GM18861 (cell line): ENCODE measurements at regions not wholly inside any gene's neighbourhood (a gene's known extent, or its start where the extent isn't known, plus 50 kb on each side); places are given as distances from the start of the nearest gene placed in this dataset.

Experiments
- ATAC-seq: cut with Tn5 transposase; IDR thresholded peaks from one replicate; pipeline ENCODE4 v1.9.1; 2021; ENCODE audit not compliant: unreplicated experiment

DNA sequence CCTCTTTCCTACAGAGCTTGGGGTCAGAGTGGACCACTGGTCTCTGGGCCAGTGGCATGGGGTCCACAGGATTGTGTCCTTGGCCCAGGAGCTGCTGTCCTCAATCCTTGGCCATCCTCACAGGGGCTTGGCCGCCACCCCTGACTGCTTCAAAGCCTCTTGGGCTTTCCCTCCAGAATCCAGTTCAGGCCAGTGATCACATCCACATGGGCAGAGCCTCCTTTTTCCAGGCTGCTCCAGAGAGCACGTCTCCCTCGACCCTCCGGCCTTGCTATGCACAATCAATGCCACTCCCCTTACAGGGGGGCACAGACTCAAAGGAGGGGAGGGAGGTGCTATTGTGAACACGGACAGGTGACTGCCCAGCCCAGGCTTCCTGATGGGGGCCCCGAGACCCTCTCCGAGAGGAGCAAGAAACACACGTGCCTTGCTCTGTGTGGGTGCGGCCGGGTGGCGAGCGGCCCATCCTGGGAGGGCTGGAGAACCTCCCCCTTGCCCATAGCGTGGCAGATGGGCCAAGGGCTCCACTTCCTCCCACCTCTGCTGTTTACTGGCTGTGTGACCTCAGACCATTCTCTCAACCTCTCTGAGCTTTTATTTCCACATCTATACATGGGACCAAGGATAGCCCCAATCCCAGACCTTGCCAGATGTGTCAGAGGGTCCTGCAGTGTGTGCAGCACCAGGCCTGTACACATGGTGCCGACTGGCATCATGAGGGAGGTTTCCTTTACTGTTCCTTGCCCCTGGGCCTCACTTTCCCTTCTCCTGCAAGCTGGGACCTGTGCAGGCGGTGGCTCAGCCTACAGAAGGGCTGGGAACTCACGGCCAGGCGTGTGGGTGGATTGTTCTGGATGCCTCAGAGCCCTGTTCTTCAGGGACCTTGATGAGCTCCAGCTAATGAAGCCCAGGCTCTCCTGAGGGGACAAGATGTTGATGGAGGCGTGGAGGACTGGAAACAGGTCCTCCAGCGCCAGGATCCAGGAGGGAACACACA lies 229.0 kb upstream of the GSE1 start:
- ATAC-seq = no peak

GRCh38 chr16:85384833-85385462 lies 228.2 kb upstream of the GSE1 start:
- no peak for ATAC-seq

GRCh38 chr16:85385463-85386331 lies 227.4 kb upstream of the GSE1 start:
- ATAC-seq = no peak

GRCh38 chr16:85386467-85387170 lies 226.5 kb upstream of the GSE1 start:
- ATAC-seq = no peak

GRCh38 chr16:85387171-85387507 lies 226.0 kb upstream of the GSE1 start:
- no peak for ATAC-seq

GRCh38 chr16:85387731-85388295 lies 225.3 kb upstream of the GSE1 start:
- no peak for ATAC-seq

DNA sequence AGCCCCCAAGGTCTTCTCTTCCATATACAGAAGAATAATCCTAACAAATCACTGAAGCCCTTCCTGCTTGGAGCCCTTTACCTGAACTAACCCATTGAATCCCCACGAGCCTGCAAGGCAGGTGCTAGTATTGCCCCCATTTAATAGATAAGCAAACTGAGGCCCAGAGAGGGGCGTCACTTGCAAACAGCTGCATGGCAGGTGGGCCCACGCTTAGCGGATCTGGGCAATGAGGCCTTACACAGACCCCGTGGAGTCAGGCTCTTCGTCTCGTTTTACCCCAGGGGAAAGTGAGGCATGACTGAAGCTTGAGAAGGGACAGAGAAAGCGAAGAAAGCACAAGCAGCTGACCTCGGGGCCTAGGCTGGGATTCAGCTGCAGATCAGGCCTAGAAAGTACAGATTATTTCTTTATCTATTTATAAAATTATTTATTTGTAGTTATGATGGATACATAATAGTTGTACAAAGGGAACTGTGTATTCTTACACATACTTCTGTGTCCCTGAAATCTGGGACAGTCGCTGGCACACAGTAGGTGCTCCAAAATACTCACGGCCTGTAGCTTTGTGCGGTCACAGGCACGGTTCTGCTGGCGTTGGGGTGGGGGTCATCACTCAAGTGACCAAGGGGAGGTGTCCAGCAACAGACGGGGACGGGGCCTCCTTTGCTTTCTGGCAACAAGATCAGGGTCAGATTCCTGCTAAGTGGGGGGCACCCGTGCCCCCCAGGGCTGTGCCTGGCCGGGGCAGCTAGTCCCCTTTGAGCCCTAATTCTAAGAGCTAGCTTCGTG lies 223.2 kb upstream of the GSE1 start:
- no peak for ATAC-seq

GRCh38 chr16:85390511-85391174 lies 222.5 kb upstream of the GSE1 start:
- ATAC-seq = no peak

DNA sequence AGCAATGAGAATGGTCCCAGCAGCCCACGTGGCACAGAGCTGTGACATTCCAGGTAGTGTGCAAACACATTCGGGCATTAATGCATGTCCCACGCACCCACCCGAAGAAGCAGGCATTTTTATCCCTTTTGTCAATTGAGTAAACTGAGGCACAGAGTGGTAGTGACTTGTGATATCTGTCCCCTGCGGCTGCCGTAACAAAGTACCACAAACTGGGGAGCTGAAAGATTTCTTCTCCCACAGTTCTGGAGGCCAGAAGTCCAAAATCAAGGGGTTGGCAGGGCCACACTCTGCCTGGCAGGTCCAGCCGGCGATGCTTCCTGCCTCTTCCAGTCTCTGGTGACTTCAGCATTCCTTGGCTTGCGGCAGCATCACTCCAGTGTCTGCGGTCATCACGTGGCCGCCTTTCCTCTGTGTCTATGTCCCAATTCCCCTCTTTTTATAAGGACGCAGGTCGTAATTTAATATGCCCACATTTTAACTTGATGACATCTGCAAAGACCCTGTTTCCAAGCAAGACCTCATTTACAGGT lies 221.9 kb upstream of the GSE1 start:
- no peak for ATAC-seq

DNA sequence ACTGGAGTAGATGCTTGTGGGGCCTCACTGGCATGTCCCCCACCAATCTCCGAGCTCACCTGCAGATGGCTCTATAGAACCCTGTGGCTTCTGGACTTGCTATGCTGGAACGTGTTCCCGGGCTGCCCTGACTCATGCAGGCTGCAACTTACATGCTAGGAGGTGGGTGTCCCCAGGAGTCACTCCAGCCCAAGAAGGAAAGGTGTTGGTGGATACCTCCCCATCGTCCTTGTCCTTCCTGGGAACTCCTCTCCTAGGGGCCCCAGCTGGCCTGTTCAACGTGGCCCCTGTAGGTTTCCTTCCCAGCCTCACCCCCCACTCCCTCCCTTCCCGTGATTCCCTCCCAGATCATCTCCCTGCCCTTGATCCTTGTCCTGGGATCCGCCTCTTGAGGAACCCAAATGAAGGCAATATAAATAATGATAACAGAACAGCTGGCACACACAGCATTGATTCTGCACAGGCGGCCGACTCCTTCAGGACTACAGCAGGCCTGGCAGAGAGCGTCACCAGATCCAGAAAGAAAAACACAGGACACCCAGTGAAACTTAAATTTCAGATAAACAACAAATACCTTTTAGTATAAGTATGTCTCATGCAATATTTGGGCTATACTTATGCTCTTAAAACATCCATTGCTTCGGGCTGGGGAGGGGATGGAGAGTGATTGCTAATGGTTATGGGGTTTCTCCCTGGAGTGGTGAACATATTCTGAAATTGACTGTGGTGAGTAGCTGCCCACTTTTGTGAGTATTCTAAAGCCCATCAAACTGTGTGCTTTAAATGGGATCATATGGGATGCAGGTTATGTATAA lies 221.1 kb upstream of the GSE1 start:
- no peak for ATAC-seq

DNA sequence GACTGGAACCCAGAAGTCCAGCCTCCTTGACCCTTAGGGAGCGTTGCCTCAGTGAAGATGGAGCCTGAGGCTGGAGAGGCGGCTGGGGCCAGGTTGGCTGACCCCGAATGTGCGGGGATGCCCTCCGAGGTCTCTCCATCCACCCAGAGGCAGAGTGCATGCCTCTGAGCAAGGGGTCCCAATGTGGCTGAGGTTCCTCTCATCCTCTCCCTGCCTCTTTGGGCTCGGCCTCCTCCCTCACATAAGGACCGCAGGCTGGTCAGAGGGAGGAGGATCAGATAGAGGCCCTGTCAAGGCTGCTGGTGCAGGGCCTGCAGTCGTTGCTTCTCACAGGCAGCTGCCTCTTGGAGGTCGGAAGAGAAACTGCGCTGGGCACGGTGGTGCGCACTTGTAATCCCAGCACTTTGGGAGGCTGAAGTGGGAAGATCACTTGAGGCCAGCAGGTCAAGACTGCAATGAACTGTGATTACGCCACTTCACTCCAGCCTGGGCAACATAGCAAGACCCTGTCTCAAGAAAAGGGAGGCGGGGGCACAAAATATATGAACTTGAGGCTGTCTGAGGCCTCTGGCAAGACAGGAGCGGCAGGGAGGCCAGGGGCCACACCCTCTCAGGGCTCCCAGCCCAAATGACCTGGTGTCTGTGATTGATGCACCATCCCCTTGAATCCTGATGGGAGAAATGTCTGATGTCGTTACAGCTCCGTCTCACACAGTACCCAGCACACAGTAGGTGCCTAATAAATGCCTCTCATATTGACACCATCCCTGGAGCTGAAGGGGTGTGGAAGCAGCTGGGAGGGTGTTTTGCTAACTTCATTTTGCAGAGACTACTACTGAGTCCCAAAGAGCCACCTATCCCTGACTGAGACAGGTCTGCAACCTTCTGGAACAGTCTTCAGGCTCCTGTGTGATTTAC lies 220.1 kb upstream of the GSE1 start:
- no peak for ATAC-seq

- no peak for ATAC-seq
These were observed 219.3 kb upstream of the GSE1 start for GRCh38 chr16:85393674-85394451.

DNA sequence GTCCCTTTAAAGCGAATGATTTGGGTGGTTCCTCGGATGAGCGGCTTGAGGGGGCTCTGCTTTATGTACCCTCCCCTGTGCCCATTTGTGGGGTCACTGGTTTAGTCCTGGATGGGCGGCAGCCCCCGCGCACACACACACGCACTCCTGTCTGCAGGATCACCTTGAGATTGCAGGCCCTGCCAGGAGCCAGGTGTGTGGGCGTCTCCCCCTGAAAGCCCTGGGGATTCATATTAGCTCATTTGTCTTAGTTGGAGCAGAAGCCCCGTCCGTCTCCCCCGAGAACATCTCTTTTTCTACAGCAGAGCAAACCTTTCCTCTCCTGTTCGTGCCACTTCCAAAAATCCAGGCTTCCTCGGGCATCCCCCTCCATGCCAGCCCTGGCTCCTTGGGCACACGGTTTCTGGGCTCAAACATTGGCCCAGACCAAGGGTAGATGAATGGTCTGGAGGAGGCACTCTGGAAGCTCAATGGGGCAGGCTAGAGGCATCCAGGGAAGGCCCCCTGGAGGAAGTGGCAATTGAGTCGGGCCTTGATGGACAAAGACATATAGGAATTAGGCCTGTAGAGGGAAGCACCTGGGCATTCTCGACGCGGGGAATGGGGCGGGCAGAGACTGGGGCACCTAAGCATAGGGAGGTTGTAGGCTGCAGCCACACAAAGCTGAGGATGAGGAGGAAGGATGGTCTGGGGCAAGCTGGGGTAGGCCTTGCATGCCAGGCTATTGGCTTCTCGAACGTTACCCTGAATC lies 218.5 kb upstream of the GSE1 start:
- ATAC-seq = no peak

DNA sequence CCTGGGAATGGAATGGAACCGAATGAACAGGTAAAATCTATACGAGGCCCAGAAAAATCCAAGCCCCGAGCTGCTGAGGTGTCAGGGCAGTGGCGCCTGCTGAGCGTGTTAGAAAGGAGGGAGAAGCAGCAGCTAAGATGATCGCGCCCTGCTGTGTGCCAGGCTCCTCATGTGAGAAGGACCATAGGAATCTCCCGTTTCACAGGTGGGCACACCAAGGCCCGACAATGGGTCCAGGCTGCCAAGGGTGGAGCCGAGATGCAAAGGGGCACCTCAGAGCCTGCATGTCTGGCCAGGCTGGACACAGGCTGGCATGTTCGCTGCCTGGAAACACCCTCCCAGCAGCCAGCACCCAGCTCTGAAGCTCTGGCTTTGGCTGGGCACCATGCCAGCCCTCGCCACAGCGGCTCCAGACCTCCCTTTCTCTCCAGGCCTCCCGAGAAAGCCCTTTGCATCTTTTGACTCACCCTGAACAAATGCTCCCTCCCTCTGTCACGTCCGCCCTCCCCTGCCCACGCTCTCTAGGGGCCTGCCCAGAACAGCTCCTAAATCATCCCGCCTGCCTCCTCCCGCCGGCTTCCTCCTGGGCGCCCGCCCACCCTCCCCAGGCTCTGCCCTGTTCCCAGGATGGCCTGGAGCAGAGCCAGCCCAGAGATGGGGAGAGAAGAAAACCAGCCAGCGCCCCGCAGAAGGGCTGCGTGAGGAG lies 217.8 kb upstream of the GSE1 start:
- ATAC-seq = no peak
